Tibial artery (tissue), 4 donors: ENCODE measurements at regions not wholly inside any gene's neighbourhood (a gene's known extent, or its start where the extent isn't known, plus 50 kb on each side); places are given as distances from the start of the nearest gene placed in this dataset.

Experiments
- DNase-seq, 2 donors: peaks; one replicate each; pipeline ENCODE4 v3.0.0-alpha.2; 2019
- H3K27ac ChIP-seq, 2 donors: fragments of 200-600 bp; sonication (generic) in 1 of 2; 1 replicate in 1 of 2; 2 replicates in 1 of 2; pipeline ENCODE4 v1.5.1; 2018 to 2019; ENCODE audit warnings: mild to moderate bottlenecking in 1 of 2
- H3K27me3 ChIP-seq, 2 donors: fragments of 200-600 bp; sonication (generic) in 1 of 2; one replicate each; pipeline versions ENCODE4 v1.5.1 to v1.6.0; 2016 to 2019
- H3K36me3 ChIP-seq, 3 donors: fragments of 200-600 bp; sonication (generic) in 2 of 3; one replicate each; pipeline ENCODE4 v1.5.1; 2016 to 2019; ENCODE audit warnings: mild to moderate bottlenecking in 2 of 3
- H3K4me1 ChIP-seq, 4 donors: fragments of 200-600 bp; sonication (generic) in 2 of 4; 1 replicate in 3 of 4; 2 replicates in 1 of 4; pipeline ENCODE4 v1.5.1; 2016 to 2019
- H3K4me3 ChIP-seq, 2 donors: fragments of 200-600 bp; sonication (generic) in 1 of 2; 1 replicate in 1 of 2; 2 replicates in 1 of 2; pipeline ENCODE4 v1.5.1; 2018 to 2019; ENCODE audit warnings: mild to moderate bottlenecking in 2 of 2
- H3K9me3 ChIP-seq, 3 donors: fragments of 200-600 bp; sonication (generic) in 1 of 3; one replicate each; pipeline ENCODE4 v1.5.1; 2016 to 2019
- intact Hi-C: fragments of 100-400 bp; cut with DNase I; formaldehyde crosslinking; loops from one replicate; pipeline ENCODE4 v1.15.0; 2023; ENCODE audit warnings: low total_unique reads
- TF ChIP-seq, protein P1 (sequence below), 2 experiments: fragments of 200-600 bp in 1 of 2; fragments of 450-650 bp in 1 of 2; IDR thresholded peaks; one replicate each; pipeline ENCODE4 v1.5.1; 2017 to 2019; ENCODE audit warnings: antibody characterized with exemption in 2 of 2, mild to moderate bottlenecking in 1 of 2, moderate library complexity in 1 of 2

DNA sequence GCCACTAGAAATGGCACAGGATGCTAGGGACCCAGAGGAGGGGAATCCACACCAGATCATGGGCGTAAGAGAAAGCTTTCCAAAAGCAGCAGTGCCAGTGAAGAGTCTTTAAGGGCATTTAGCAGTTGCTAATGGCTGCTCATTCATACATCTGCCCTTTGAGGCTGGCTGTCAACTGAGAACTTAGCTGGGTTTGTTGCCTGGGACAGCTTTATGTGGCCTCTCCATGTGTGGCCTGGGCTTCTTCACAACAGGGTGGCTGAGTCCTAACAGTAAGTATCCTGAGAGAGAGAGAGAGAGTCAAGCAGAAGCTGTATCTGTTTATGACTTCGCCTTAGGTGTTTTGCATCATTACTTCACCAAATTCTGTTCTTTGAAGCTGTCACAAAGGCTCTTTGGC is 286.1 kb upstream of the KCNJ16 start:
- Histone ChIP-seq H3K4me3 (no peak overlapping the region), H3K36me3 (no peaks in the 10 kb centered on the region), H3K27ac (no peak overlapping the region), H3K27me3 (no peaks in the 10 kb centered on the region), H3K9me3 (no peaks in the 10 kb centered on the region), H3K4me1 (no peaks in the 10 kb centered on the region)
- TF ChIP-seq, protein P1, sequence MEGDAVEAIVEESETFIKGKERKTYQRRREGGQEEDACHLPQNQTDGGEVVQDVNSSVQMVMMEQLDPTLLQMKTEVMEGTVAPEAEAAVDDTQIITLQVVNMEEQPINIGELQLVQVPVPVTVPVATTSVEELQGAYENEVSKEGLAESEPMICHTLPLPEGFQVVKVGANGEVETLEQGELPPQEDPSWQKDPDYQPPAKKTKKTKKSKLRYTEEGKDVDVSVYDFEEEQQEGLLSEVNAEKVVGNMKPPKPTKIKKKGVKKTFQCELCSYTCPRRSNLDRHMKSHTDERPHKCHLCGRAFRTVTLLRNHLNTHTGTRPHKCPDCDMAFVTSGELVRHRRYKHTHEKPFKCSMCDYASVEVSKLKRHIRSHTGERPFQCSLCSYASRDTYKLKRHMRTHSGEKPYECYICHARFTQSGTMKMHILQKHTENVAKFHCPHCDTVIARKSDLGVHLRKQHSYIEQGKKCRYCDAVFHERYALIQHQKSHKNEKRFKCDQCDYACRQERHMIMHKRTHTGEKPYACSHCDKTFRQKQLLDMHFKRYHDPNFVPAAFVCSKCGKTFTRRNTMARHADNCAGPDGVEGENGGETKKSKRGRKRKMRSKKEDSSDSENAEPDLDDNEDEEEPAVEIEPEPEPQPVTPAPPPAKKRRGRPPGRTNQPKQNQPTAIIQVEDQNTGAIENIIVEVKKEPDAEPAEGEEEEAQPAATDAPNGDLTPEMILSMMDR (IDR thresholded peaks at IDR 0.05): no peak
- intact Hi-C loops: no loop called here
- DNase-seq: no peak

DNA sequence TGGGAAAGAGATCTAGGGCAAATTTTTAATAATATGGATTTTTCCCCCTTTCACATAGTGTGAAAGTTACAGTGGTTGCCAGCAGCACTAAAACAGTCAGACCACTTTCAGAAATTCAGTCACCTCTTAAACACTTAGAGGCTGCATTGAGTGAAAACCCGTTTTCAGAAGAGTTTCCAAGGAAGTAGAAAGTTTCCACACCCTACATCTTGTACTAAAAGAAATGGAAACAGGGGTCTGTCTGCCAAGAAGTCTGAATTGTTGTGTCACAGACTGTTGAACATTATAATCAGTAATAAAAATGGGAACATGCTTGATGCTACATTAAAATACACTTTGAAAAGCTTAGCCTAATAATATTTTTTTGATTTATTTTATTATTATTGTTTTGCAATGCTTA is 278.9 kb upstream of the KCNJ16 start:
- Histone ChIP-seq H3K4me1 (no peaks in the 10 kb centered on the region), H3K36me3 (no peaks in the 10 kb centered on the region), H3K27me3 (no peaks in the 10 kb centered on the region), H3K4me3 (no peak overlapping the region), H3K27ac (no peak overlapping the region), H3K9me3 (no peaks in the 10 kb centered on the region)
- TF ChIP-seq, protein P1 (IDR thresholded peaks at IDR 0.05): no peak
- DNase-seq: no peak
- intact Hi-C loops: no loop called here

DNA sequence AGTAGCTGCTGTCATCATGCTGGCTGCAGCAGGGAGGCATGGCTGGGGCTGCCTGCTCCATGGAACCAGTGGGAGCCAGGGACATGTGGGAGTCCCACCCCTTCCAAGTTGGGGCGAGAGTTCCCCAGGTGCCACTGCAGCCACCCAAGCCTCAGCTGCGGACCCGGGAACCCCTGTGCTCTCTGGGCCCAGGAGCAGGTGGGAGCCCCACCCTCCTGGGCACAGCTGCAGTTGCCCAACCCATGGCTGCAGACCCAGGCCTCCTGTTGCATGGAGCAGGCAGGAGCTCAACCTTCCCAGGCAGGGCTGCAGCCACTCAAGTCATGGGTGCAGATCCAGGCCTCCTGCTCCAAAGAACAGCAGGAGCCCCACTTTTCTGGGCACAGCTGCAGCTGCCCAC is 274.2 kb upstream of the KCNJ16 start:
- Histone ChIP-seq H3K27ac (no peak overlapping the region), H3K9me3 (no peaks in the 10 kb centered on the region), H3K36me3 (no peaks in the 10 kb centered on the region), H3K4me3 (no peak overlapping the region), H3K4me1 (no peaks in the 10 kb centered on the region), H3K27me3 (no peaks in the 10 kb centered on the region)
- TF ChIP-seq, protein P1 (IDR thresholded peaks at IDR 0.05): no peak
- intact Hi-C loops: no loop called here
- DNase-seq: no peak

GRCh38 chr17:69801368-69801767 is 273.7 kb upstream of the KCNJ16 start:
- intact Hi-C loops: no loop called here
- Histone ChIP-seq H3K36me3 (no peaks in the 10 kb centered on the region), H3K27me3 (no peaks in the 10 kb centered on the region), H3K4me3 (no peak overlapping the region), H3K4me1 (no peaks in the 10 kb centered on the region), H3K9me3 (no peaks in the 10 kb centered on the region), H3K27ac (no peak overlapping the region)
- no peak for DNase-seq
- TF ChIP-seq, protein P1 (IDR thresholded peaks at IDR 0.05): no peak

- no peak overlapping the region for H3K4me3 ChIP-seq
- no peaks in the 10 kb centered on the region for H3K27me3 ChIP-seq
- intact Hi-C loops: no loop called here
- TF ChIP-seq, protein P1 (IDR thresholded peaks at IDR 0.05): no peak
- no peak overlapping the region for H3K27ac ChIP-seq
- no peaks in the 10 kb centered on the region for H3K36me3 ChIP-seq
- H3K4me1 ChIP-seq: no peaks in the 10 kb centered on the region
- no peak for DNase-seq
- H3K9me3 ChIP-seq: no peaks in the 10 kb centered on the region
Observed at GRCh38 chr17:69802045-69802740, 272.8 kb upstream of the KCNJ16 start.

DNA sequence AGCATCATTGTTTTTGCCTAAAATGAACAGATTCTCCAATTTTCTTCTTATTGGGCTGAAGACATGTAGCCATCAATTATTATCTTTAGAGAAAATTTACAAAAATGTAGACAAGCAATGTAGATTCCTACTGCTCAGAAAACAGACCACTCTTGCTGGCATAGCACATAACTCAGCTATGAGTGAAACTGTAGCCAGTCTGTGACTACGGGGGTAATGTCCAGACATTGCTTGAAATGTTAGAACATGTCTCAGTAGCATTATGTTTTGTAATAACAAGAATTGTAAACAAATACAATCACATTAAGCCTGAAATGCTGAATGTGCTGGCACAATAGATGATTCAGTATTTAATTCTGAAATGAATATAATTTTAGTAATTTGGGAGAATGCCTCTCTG is 265.7 kb upstream of the KCNJ16 start:
- TF ChIP-seq, protein P1 (IDR thresholded peaks at IDR 0.05): no peak
- no peaks in the 10 kb centered on the region for H3K27me3 ChIP-seq
- no peak for DNase-seq

More for the DNA sequence above, 265.7 kb upstream of the KCNJ16 start:
- Histone ChIP-seq H3K4me1 (no peaks in the 10 kb centered on the region), H3K27ac (no peak overlapping the region), H3K4me3 (no peak overlapping the region), H3K9me3 (no peaks in the 10 kb centered on the region), H3K36me3 (no peaks in the 10 kb centered on the region)
- intact Hi-C loops: no loop called here
